K562 (cell line): ENCODE measurements at regions not wholly inside any gene's neighbourhood (a gene's known extent, or its start where the extent isn't known, plus 50 kb on each side); places are given as distances from the start of the nearest gene placed in this dataset.

Experiments used
- CTCF ChIP-seq, 3 experiments: IDR thresholded peaks in 2 of 3; conservative IDR thresholded peaks in 1 of 3; 2 replicates each; pipeline ENCODE4 v1.5.1; 2011 to 2012; ENCODE audit warnings: low read length in 3 of 3, mild to moderate bottlenecking in 3 of 3, control low read depth in 2 of 3, improper control_type of control experiment in 1 of 3, inconsistent platforms in 1 of 3, low read depth in 1 of 3, mixed read lengths in 1 of 3, moderate library complexity in 1 of 3; ENCODE audit not compliant: insufficient read depth in 2 of 3
- EP300 ChIP-seq: IDR thresholded peaks from 2 replicates; pipeline ENCODE4 v1.6.1; 2012; ENCODE audit warnings: low read length, improper control_type of control experiment
- FOS ChIP-seq: IDR thresholded peaks from 3 replicates; pipeline ENCODE4 v1.6.1; 2011; ENCODE audit not compliant: insufficient read length; ENCODE audit errors: extremely low read depth
- GATA2 ChIP-seq: sonication (generic); formaldehyde crosslinking; IDR thresholded peaks from 2 replicates; pipeline ENCODE4 v1.4.0; 2020; ENCODE audit warnings: mild to moderate bottlenecking, missing genetic modification reagents
- KDM1A ChIP-seq, 2 experiments: fragments of 450-650 bp; IDR thresholded peaks; 2 replicates each; pipeline ENCODE4 v1.6.1; 2016; ENCODE audit warnings: mild to moderate bottlenecking in 2 of 2
- RCOR1 ChIP-seq, 2 experiments: IDR thresholded peaks; 2 replicates each; pipeline ENCODE4 v1.6.1; 2012; ENCODE audit warnings: low read depth in 2 of 2, low read length in 2 of 2, borderline replicate concordance in 1 of 2, improper control_type of control experiment in 1 of 2
- ZBTB33 ChIP-seq: sonication (generic); formaldehyde crosslinking; IDR thresholded peaks from 2 replicates; pipeline ENCODE4 v1.8.1; 2023; ENCODE audit warnings: mild to moderate bottlenecking, missing genetic modification reagents
- ZBTB5 ChIP-seq: fragments of 450-650 bp; IDR thresholded peaks from 2 replicates; pipeline ENCODE4 v1.6.1; 2017; ENCODE audit warnings: antibody characterized with exemption

- TF ChIP-seq RCOR1 (IDR thresholded peaks at IDR 0.05; ENCODE audit: borderline replicate concordance in 1 of 2, low read depth in 2 of 2, low read length in 2 of 2) (no peak), EP300 (no peak), KDM1A (IDR thresholded peaks at IDR 0.05) (no peak), FOS (no peak), ZBTB5 (no peak), GATA2 (CRISPR knock-in tag) (no peak), CTCF (IDR thresholded peaks at IDR 0.05 in 2 of 3, conservative IDR thresholded peaks at IDR 0.05 in 1 of 3; ENCODE audit: insufficient read depth in 2 of 3, low read depth in 1 of 3, low read length in 3 of 3) (no peak), ZBTB33 (CRISPR knock-in tag) (no peak)
Measured at GRCh38 chr10:55001422-55001821, 200.4 kb upstream of the PCDH15 start.
